H1 (cell line): ENCODE measurements at regions not wholly inside any gene's neighbourhood (a gene's known extent, or its start where the extent isn't known, plus 50 kb on each side); places are given as distances from the start of the nearest gene placed in this dataset.

Source experiments
- CTCF ChIA-PET: fragments of 300-600 bp; sonication (Branson Sonifier 250); formaldehyde crosslinking; loops from one replicate; lab custom pipeline; 2021; ENCODE audit not compliant: partially characterized antibody; lab: Charles Lee
- POLR2A ChIA-PET: fragments of 300-600 bp; sonication (Branson Sonifier 250); formaldehyde crosslinking; loops from one replicate; lab custom pipeline; 2021; ENCODE audit warnings: inconsistent platforms; ENCODE audit not compliant: partially characterized antibody; lab: Charles Lee
- DNase-seq, 2 experiments: peaks; one replicate each; pipeline versions ENCODE4 v3.0.0 to v3.0.0-alpha.2; 2010 to 2022; ENCODE audit warnings: low spot score in 2 of 2, low read depth in 1 of 2, mixed read lengths in 1 of 2
- FAIRE-seq: peaks from 2 replicates; lab custom pipeline; 2011; peaks lifted over from hg19 to GRCh38; lab: Jason Lieb, UNC
- H2AFZ ChIP-seq: 2 replicates; pipeline ENCODE4 v1.8.1; 2012; ENCODE audit warnings: low read length, inconsistent platforms
- H2AK5ac ChIP-seq: 2 replicates; pipeline ENCODE4 v1.6.1; 2013; ENCODE audit warnings: low read depth, low read length
- H2BK120ac ChIP-seq: replicated peaks from 2 replicates; pipeline ENCODE3; 2013; ENCODE audit warnings: low read depth, low read length, inconsistent platforms
- H2BK12ac ChIP-seq: 2 replicates; pipeline ENCODE4 v1.6.1; 2013; ENCODE audit warnings: low read depth, low read length
- H2BK15ac ChIP-seq: 2 replicates; pipeline ENCODE4 v1.6.1; 2013; ENCODE audit warnings: low read length
- H2BK20ac ChIP-seq: 2 replicates; pipeline ENCODE4 v1.6.1; 2013; ENCODE audit warnings: low read length
- H2BK5ac ChIP-seq: 2 replicates; pipeline ENCODE4 v1.6.1; 2013; ENCODE audit warnings: low read depth, low read length
- H3K14ac ChIP-seq: 2 replicates; pipeline ENCODE4 v1.6.1; 2013; ENCODE audit warnings: inconsistent platforms; ENCODE audit not compliant: insufficient read length
- H3K18ac ChIP-seq: 2 replicates; pipeline ENCODE4 v1.6.1; 2013; ENCODE audit warnings: low read length; ENCODE audit errors: extremely low read depth
- H3K23ac ChIP-seq: 2 replicates; pipeline ENCODE4 v1.6.1; 2013; ENCODE audit warnings: inconsistent platforms; ENCODE audit not compliant: insufficient read length
- H3K23me2 ChIP-seq: 2 replicates; pipeline ENCODE4 v1.6.1; 2013; ENCODE audit warnings: low read depth, low read length
- H3K27ac ChIP-seq: 2 replicates; pipeline ENCODE4 v1.6.1; 2011; ENCODE audit warnings: low read depth, low read length, inconsistent platforms
- H3K27me3 ChIP-seq, 4 experiments: replicated peaks in 1 of 4; 1 replicate in 1 of 4; 2 replicates in 3 of 4; pipeline versions ENCODE4 v1.6.1 to v1.8.1; 2011 to 2013; ENCODE audit warnings: low read length in 3 of 4, mild to moderate bottlenecking in 3 of 4, inconsistent platforms in 2 of 4, mixed read lengths in 2 of 4, moderate library complexity in 1 of 4; ENCODE audit not compliant: control insufficient read depth in 3 of 4, insufficient read depth in 3 of 4; ENCODE audit errors: extremely low read depth in 1 of 4
- H3K36me3 ChIP-seq, 4 experiments: 2 replicates each; pipeline versions ENCODE4 v1.6.1 to v1.8.1; 2011 to 2013; ENCODE audit warnings: mild to moderate bottlenecking in 4 of 4, low read length in 3 of 4, moderate library complexity in 2 of 4, control low read depth in 1 of 4, inconsistent platforms in 1 of 4; ENCODE audit not compliant: insufficient read depth in 4 of 4, control insufficient read depth in 2 of 4
- H3K4ac ChIP-seq: replicated peaks from 2 replicates; pipeline ENCODE3; 2013; ENCODE audit warnings: low read length, low read depth, mixed read lengths, inconsistent platforms; ENCODE audit not compliant: insufficient read length
- H3K4me1 ChIP-seq, 4 experiments: replicated peaks in 1 of 4; 1 replicate in 1 of 4; 2 replicates in 3 of 4; pipeline versions ENCODE4 v1.6.1 to v1.8.1; 2011 to 2013; ENCODE audit warnings: low read length in 3 of 4, inconsistent platforms in 2 of 4, mixed read lengths in 1 of 4; ENCODE audit not compliant: insufficient read depth in 4 of 4, control insufficient read depth in 3 of 4
- H3K4me2 ChIP-seq, 2 experiments: 2 replicates each; pipeline versions ENCODE4 v1.6.1 to v1.8.1; 2011 to 2013; ENCODE audit warnings: low read depth in 2 of 2, low read length in 2 of 2, control low read depth in 1 of 2, inconsistent platforms in 1 of 2, mild to moderate bottlenecking in 1 of 2; ENCODE audit not compliant: insufficient read depth in 1 of 2
- H3K4me3 ChIP-seq, 4 experiments: fragments of 200-600, 300-600 bp in 1 of 4; sonication (generic), shearing (Covaris generic), sonication (Bioruptor Twin) in 1 of 4; 2 replicates each; pipeline versions ENCODE4 v1.5.1 to v1.8.1; 2011 to 2016; ENCODE audit warnings: low read length in 4 of 4, low read depth in 3 of 4, control low read depth in 2 of 4, inconsistent platforms in 2 of 4, mild to moderate bottlenecking in 2 of 4, mixed read lengths in 1 of 4, moderate library complexity in 1 of 4; ENCODE audit not compliant: insufficient read depth in 2 of 4; ENCODE audit errors: extremely low read depth in 1 of 4
- H3K56ac ChIP-seq: replicated peaks from 2 replicates; pipeline ENCODE3; 2013; ENCODE audit warnings: low read depth, mild to moderate bottlenecking, mixed read lengths, low read length, inconsistent platforms; ENCODE audit not compliant: insufficient read length
- H3K79me1 ChIP-seq: 2 replicates; pipeline ENCODE4 v1.6.1; 2013; ENCODE audit warnings: low read depth, low read length, control low read depth
- H3K79me2 ChIP-seq, 2 experiments: 2 replicates each; pipeline versions ENCODE4 v1.6.1 to v1.8.1; 2012 to 2013; ENCODE audit warnings: low read length in 2 of 2, mild to moderate bottlenecking in 2 of 2, inconsistent platforms in 1 of 2; ENCODE audit not compliant: insufficient read depth in 2 of 2, control insufficient read depth in 1 of 2
- H3K9ac ChIP-seq, 4 experiments: replicated peaks in 1 of 4; 1 replicate in 1 of 4; 2 replicates in 3 of 4; pipeline versions ENCODE4 v1.6.1 to v1.8.1; 2011 to 2013; ENCODE audit warnings: low read depth in 3 of 4, low read length in 3 of 4, control low read depth in 2 of 4, mild to moderate bottlenecking in 2 of 4, moderate library complexity in 2 of 4, inconsistent platforms in 1 of 4; ENCODE audit errors: extremely low read depth in 1 of 4
- H3K9me3 ChIP-seq, 2 experiments: 2 replicates each; pipeline versions ENCODE4 v1.6.1 to v1.8.1; 2012 to 2013; ENCODE audit warnings: mild to moderate bottlenecking in 2 of 2, moderate library complexity in 2 of 2, control low read depth in 1 of 2, inconsistent platforms in 1 of 2, low read depth in 1 of 2, low read length in 1 of 2, mixed read lengths in 1 of 2; ENCODE audit not compliant: insufficient read depth in 2 of 2
- H4K20me1 ChIP-seq, 2 experiments: replicated peaks in 1 of 2; 2 replicates each; pipeline versions ENCODE3 to v1.8.1; 2011 to 2013; ENCODE audit warnings: inconsistent platforms in 2 of 2, low read length in 2 of 2, mild to moderate bottlenecking in 1 of 2; ENCODE audit not compliant: insufficient read depth in 2 of 2, control insufficient read depth in 1 of 2
- H4K5ac ChIP-seq: 2 replicates; pipeline ENCODE4 v1.6.1; 2013; ENCODE audit warnings: low read length, low read depth, mixed read lengths, inconsistent platforms; ENCODE audit not compliant: insufficient read length
- H4K8ac ChIP-seq: 2 replicates; pipeline ENCODE4 v1.8.0; 2013; ENCODE audit warnings: mild to moderate bottlenecking, moderate library complexity, low read length, inconsistent platforms; ENCODE audit not compliant: insufficient read depth; ENCODE audit errors: extremely low read depth
- H4K91ac ChIP-seq: replicated peaks from 2 replicates; pipeline ENCODE3; 2013; ENCODE audit warnings: low read length, mixed read lengths, inconsistent platforms; ENCODE audit not compliant: insufficient read length
- ASH2L ChIP-seq: fragments of 200-600, 300-600 bp; sonication (generic); IDR thresholded peaks from one replicate; pipeline ENCODE4 v1.7.1; 2017; ENCODE audit warnings: low read length
- BACH1 ChIP-seq: IDR thresholded peaks from 2 replicates; pipeline ENCODE4 v1.6.1; 2012; ENCODE audit warnings: low read length, improper control_type of control experiment
- CREB1 ChIP-seq: IDR thresholded peaks from 2 replicates; pipeline ENCODE4 v1.6.1; 2012; ENCODE audit warnings: inconsistent platforms
- E2F6 ChIP-seq: IDR thresholded peaks from 2 replicates; pipeline ENCODE4 v1.6.1; 2012; ENCODE audit warnings: inconsistent platforms
- GABPA ChIP-seq: IDR thresholded peaks from 2 replicates; pipeline ENCODE4 v1.6.1; 2011; ENCODE audit warnings: mild to moderate bottlenecking, low read length, moderate library complexity, borderline replicate concordance; ENCODE audit not compliant: insufficient read depth
- JUND ChIP-seq: IDR thresholded peaks from 2 replicates; pipeline ENCODE4 v1.6.1; 2011; ENCODE audit warnings: mild to moderate bottlenecking, improper control_type of control experiment, low read length
- RNF2 ChIP-seq: fragments of 200-900, 300-1000 bp; sonication (generic); IDR thresholded peaks from 2 replicates; pipeline ENCODE4 v1.7.1; 2016; ENCODE audit warnings: borderline replicate concordance, low read depth, mild to moderate bottlenecking, antibody characterized with exemption, low read length; ENCODE audit not compliant: poor library complexity, severe bottlenecking; ENCODE audit errors: missing control alignments
- SIX5 ChIP-seq: IDR thresholded peaks from 2 replicates; pipeline ENCODE4 v1.6.1; 2011; ENCODE audit warnings: mild to moderate bottlenecking, low read depth, low read length
- SRF ChIP-seq: IDR thresholded peaks from 2 replicates; pipeline ENCODE4 v1.6.1; 2011; ENCODE audit warnings: mild to moderate bottlenecking, low read depth, low read length, moderate library complexity
- TBP ChIP-seq: IDR thresholded peaks from 2 replicates; pipeline ENCODE4 v1.6.1; 2011; ENCODE audit warnings: low read depth, low read length, improper control_type of control experiment
- USF2 ChIP-seq: IDR thresholded peaks from 2 replicates; pipeline ENCODE4 v1.6.1; 2011; ENCODE audit warnings: low read length, improper control_type of control experiment
- WGBS, 2 experiments: shearing (Covaris generic) in 1 of 2; methylation state at CpG; one replicate each; pipeline versions ENCODE4 v1.1.6 to v1.1.7; 2013 to 2015; ENCODE audit warnings: low lambda C conversion rate in 2 of 2, mixed read lengths in 2 of 2, inconsistent platforms in 1 of 2, low coverage in 1 of 2, missing lambda C conversion rate in 1 of 2; ENCODE audit not compliant: insufficient replicate concordance in 2 of 2, insufficient coverage in 1 of 2, insufficient read length in 1 of 2; ENCODE audit errors: extremely low coverage in 1 of 2, missing lambda C conversion rate in 1 of 2; 5-methylcytosine and 5-hydroxymethylcytosine counted together

GRCh38 chr6:27591699-27592480 is 119.0 kb upstream of the ZNF184 start:
- POLR2A ChIA-PET = interaction anchor here (1.7 kb wide), 1 partner anchor 10 kb away, joined by 4 read pairs; no protein-coding TSS in a partner anchor
- TF ChIP-seq SIX5 (no peak), ASH2L (no peak), USF2 (no peak), BACH1 (no peak), RNF2 (no peak), CREB1 (no peak), TBP (peak; percentile 100), GABPA (no peak), E2F6 (no peak), SRF (no peak), JUND (no peak)

More at GRCh38 chr6:27591699-27592480, 119.0 kb upstream of the ZNF184 start:
- Histone ChIP-seq H4K91ac (no peak overlapping the region), H2BK15ac (no peak overlapping the region), H4K20me1 (no peaks in the 10 kb centered on the region), H3K9ac (no peak overlapping the region), H3K4me1 (peaks cover 0 to 4% (median 2%) of the 10 kb centered on the region in 4 experiments; a peak in 2 of 7 replicates), H3K27ac (no peak overlapping the region), H3K79me1 (no peaks in the 10 kb centered on the region), H3K23ac (no peak overlapping the region), H3K27me3 (peaks cover 0 to 12% (median 7%) of the 10 kb centered on the region in 4 experiments; a peak in 5 of 7 replicates), H3K36me3 (no peaks in the 10 kb centered on the region), H3K14ac (no peak overlapping the region), H3K4ac (no peak overlapping the region), H3K9me3 (no peaks in the 10 kb centered on the region), H2BK5ac (no peak overlapping the region), H3K56ac (no peak overlapping the region), H3K79me2 (no peaks in the 10 kb centered on the region), H4K8ac (no peak overlapping the region), H2BK20ac (no peak overlapping the region), H3K4me3 (peak overlapping the region; percentile 77 to 94 (median 86)), H2BK12ac (no peak overlapping the region), H2AK5ac (no peak overlapping the region), H3K18ac (no peak overlapping the region), H2AFZ (peak overlapping the region; percentile 37; the same call in 1 of the 2 replicates), H2BK120ac (no peak overlapping the region), H3K23me2 (peaks cover 18% of the 10 kb centered on the region), H4K5ac (no peak overlapping the region), H3K4me2 (peak overlapping the region; percentile 96 to 100)
- 7% methylated on average over 22 of the region's 22 CpGs; no CpG with 5 or more reads in 1 of the 2 experiments for WGBS, 2 experiments
- CTCF ChIA-PET = interaction anchor here (0.8 to 2.0 kb wide), 5 partner anchors 10 to 280 kb away, joined by 3 to 7 read pairs (median 4); partner anchors contain the start of gene POM121L2
- FAIRE-seq = peak; percentile 94
- peak in 1 of 2 experiments; percentile 78 for DNase-seq
